T1000 (cell line): ENCODE measurements at regions not wholly inside any gene's neighbourhood (a gene's known extent, or its start where the extent isn't known, plus 50 kb on each side); places are given as distances from the start of the nearest gene placed in this dataset.

Experiments
- DNase-seq: peaks from one replicate; lab custom pipeline; 2025; ENCODE audit warnings: mixed read lengths; lab: John Stamatoyannopoulos, UW

GRCh38 chr3:177816667-177817208 is 619.5 kb upstream of the TBL1XR1 start:
- no peak for DNase-seq

GRCh38 chr3:177817751-177818150 is 620.5 kb upstream of the TBL1XR1 start:
- DNase-seq: no peak

DNA sequence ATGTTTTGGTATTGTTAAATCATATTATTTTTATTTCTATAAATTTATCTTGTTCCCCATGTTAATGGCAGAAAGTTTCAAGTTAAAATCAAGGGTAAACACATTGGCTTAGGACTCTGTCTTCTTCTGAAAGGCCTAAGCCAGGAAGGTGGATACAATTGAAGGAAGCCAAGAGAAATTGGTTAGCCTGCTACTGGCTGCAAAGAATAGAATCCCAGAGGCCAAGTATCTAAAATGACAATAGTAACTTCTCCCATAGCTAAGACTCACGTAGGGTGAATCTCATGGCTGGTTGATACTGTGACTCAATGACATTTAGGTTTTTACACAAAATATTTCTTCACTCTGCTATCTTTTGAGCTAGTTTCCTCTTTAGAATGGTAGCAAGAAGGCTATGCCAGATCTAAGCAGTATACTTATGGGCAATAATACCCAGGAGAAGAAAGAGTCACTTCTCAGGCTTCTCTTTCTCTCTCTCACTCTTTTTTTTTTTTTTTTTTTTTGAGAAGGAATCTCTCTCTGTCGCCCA is 621.5 kb upstream of the TBL1XR1 start:
- DNase-seq: no peak

DNA sequence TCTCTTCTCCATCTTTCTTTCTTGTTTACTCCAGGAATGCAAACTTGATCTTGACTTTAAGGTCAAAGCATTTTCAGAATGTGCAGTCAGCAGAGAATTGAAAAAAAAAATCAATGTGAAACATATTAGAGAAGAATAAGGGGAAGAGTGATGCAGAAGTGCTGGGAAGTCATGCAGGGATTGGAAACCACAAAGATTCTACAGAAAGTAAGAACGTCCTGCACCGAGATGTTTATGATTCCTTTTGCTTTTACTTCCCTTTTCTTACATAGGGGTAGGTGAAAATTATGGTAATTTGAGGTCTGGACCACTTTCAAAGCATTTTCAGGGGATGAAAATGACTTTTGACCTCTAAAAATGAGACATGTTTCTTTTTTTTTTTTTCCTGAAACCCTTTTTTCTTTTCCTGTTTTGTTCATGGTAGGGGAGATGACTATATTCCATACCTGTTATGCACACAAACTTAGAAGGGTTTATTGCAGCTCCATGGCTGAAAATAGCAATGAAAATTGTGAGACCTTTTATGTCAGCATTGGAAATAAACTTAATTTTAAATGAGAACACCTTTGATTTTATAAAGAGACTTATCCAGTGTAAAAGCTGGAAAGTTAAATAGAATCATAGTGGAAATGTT is 623.5 kb upstream of the TBL1XR1 start:
- DNase-seq: no peak

DNA sequence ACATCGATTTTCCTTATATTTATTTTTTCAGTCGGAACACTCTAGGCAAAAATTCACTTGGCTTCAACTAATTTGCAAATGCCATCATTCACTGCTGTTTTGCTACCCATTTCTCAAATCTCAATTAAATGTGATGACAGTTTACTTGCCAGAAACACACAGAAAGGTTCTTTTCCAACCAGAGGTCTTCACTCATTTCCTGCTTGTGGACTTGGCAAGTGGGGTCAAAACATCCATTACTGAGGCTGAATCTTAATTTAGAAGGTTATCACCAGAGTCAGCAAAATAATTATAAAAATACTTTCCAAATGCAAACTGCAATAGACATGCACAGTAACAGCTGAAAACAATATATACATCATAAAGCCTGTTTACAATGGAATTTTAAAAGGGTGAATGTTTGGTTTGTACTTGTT is 625.4 kb upstream of the TBL1XR1 start:
- no peak for DNase-seq

DNA sequence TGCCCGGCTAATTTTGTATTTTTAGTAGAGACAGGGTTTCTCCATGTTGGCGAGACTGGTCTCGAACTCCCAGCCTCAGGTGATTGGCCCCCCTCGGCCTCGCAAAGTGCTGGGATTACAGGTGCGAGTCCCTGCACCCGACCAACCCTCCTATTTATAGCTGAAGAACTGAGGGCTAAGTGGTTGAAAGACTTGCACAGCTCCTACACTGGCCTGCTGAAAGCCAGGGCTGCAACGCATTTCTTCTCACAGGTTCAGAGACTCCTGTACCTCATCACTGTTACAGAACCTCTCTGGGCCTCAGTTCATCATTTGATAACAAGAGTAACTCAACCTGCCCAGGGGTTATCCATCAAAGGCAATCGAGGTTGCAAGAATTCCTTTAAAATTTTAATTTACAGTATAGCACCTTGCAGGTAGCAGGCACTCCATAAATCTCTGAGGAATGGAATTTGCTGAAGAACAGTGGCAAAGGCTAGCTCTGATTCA is 626.5 kb upstream of the TBL1XR1 start:
- no peak for DNase-seq

GRCh38 chr3:177824190-177824786 is 627.0 kb upstream of the TBL1XR1 start:
- DNase-seq: no peak

GRCh38 chr3:177824841-177825240 is 627.6 kb upstream of the TBL1XR1 start:
- DNase-seq: no peak

- no peak for DNase-seq
Measured at GRCh38 chr3:177826253-177826652, 629.0 kb upstream of the TBL1XR1 start.

- DNase-seq: peak; percentile 33
Measured at GRCh38 chr3:177827511-177828207, 630.4 kb upstream of the TBL1XR1 start.

DNA sequence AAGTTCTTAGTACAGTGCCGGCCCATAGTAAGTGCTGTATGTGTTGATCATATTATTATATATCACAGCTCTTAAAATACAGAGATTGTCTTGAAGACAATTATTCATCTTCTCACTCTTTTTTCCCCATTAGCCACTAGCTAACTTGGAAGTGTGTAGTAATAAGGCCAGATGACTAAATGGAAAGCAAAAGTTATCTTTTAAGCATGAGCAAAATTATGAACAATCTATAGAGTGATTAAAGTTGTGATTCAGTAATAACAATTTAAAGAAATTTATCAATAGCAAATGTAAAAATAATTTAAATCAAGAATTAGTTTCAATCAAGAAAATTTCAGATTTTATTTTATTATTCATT is 630.9 kb upstream of the TBL1XR1 start:
- DNase-seq: no peak

- no peak for DNase-seq
Measured at GRCh38 chr3:177830411-177830849, 633.1 kb upstream of the TBL1XR1 start.

DNA sequence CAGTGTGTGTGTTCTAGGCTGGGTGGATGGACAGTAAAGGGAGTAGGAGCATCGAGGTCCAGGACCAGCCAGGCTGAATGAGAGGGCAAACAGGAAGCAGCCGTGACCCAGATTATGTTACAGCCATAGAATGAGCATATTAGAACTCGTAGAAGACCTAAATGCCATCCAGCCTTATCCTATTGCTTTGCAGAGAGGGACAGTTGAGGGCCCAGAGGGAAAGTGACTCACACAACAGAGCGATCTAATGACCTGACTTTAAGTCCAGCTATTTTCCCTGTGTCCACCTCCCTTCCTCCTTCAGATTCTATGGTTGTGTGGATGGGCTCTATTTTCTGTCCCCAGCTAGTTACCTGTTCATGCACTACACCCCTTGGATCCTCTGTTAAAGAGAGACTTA is 634.1 kb upstream of the TBL1XR1 start:
- DNase-seq: no peak

DNA sequence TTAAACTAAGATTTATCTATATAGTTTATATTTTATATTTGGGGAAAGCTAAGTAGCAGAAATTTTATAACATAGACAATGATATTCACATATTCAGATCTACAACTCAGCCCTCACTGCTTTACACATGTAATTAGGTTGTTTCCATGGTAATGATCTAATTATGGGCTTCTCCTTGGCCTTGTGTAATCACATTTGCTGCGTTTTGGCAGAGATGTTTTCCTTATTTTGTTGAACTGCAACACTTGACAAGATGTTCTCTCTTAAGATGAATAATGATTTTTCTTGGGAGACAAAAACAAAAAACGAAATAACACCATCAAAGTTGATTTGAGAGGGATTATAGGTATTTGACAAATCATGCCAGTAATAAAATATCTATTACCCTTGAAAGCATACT is 635.6 kb upstream of the TBL1XR1 start:
- DNase-seq: no peak

- DNase-seq: no peak
Measured at GRCh38 chr3:177833332-177833731, 636.0 kb upstream of the TBL1XR1 start.

- DNase-seq: peak; percentile 58
Measured at GRCh38 chr3:177835008-177835407, 637.7 kb upstream of the TBL1XR1 start.

GRCh38 chr3:177835917-177836316 is 638.6 kb upstream of the TBL1XR1 start:
- DNase-seq: no peak

GRCh38 chr3:177836671-177837070 is 639.4 kb upstream of the TBL1XR1 start:
- no peak for DNase-seq

DNA sequence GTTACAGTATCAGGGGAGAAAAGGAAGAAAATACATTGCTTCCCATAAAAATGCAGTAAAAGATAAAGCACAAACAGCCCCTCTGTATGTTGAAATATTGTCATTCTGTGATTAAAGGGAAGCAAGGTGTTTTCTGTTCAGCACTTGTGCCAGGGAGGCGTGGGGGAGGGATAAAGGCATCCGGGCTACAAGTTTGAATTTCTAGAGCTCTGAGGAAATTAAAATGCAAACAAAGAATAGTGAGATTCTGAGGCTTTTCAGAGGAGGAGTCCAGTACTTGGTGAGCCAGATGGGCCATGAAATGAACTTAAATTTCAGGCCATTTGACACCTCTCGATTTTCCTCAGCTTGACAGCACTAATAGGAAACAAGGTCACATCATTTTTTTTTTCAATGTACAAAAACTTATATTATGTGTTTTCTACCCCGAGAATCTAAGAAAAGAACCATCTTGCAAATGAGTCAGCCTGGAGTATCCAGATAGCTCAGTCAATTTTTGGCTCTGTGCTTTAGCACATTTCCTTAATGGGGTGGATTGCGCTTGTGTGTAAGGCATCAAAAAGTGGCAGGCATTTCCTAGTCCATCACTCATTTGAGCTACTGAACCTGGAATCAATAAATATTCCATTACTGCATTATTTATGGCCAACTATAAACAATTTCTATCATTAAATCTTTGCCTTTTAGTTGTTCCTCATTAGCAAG is 640.8 kb upstream of the TBL1XR1 start:
- DNase-seq: no peak

DNA sequence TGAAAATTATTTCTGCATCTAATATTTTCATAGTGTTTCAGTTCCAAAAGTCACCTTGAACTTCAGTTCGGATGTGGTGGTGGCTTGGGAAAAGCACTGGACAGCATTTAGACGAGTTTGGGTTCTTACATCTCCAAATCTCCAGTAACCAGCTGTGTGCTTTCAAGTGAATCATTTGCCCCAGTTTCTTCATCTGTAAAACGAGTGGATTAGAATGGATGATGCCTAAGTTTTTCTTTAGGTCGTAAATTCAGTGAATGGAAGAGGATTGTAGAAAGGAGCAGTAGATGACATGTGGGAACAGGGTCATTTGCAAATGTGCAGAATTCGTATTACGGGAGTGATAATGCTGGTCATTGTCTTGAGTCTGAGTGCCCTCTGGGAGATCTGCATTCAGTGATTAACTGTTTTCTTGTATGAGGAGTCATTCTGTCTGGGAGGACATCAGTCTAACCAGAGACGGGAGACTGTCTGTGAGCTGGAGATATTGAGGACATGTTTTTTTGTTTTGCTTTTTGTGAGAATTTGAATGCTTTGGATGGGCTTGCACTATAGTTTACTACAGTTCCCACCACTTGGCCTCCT is 641.6 kb upstream of the TBL1XR1 start:
- no peak for DNase-seq

DNA sequence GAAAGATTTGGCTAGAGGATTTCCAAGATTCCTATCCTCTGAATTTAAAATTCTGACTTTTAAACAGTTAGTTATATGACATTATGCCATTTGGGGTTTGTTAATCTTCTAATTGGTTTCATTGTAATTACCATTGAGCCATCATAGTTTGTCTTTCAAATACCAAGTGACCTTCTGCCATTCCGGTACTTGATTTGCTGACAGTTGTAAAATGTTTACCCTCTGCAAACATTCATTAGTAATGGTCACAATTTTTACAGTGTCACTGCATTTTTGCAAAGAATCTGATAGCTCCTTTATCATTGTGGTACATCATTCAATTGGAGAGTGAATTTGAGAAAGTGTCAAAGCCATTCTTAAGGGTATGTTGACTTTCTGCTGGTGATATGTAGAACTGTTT is 645.0 kb upstream of the TBL1XR1 start:
- no peak for DNase-seq
